Transverse colon (tissue), 4 donors: ENCODE measurements at regions not wholly inside any gene's neighbourhood (a gene's known extent, or its start where the extent isn't known, plus 50 kb on each side); places are given as distances from the start of the nearest gene placed in this dataset.

Experiments
- DNase-seq: peaks from one replicate; pipeline ENCODE4 v3.0.0-alpha.2; 2019
- H3K27ac ChIP-seq, 4 donors: fragments of 200-600 bp; sonication (generic); 2 replicates each; pipeline ENCODE4 v1.5.1; 2016 to 2018; ENCODE audit warnings: inconsistent platforms in 4 of 4
- H3K27me3 ChIP-seq: fragments of 200-600 bp; sonication (generic); 2 replicates; pipeline ENCODE4 v1.5.1; 2017; ENCODE audit warnings: inconsistent platforms
- H3K36me3 ChIP-seq, 4 donors: fragments of 200-600 bp; sonication (generic); 2 replicates each; pipeline ENCODE4 v1.5.1; 2017 to 2019; ENCODE audit warnings: inconsistent platforms in 4 of 4
- H3K4me1 ChIP-seq, 4 donors: fragments of 200-600 bp; sonication (generic); 2 replicates each; pipeline ENCODE4 v1.5.1; 2017 to 2020; ENCODE audit warnings: inconsistent platforms in 4 of 4
- H3K4me3 ChIP-seq, 4 donors: fragments of 200-600 bp; sonication (generic); 1 replicate in 1 of 4; 2 replicates in 3 of 4; pipeline versions ENCODE4 v1.5.1 to v1.6.1; 2017 to 2019; ENCODE audit warnings: inconsistent platforms in 4 of 4
- H3K9me3 ChIP-seq, 2 donors: fragments of 200-600 bp; sonication (generic); 2 replicates each; pipeline ENCODE4 v1.5.1; 2017 to 2019; ENCODE audit warnings: inconsistent platforms in 2 of 2
- EP300 ChIP-seq: sonication (generic); formaldehyde crosslinking; IDR thresholded peaks from one replicate; pipeline ENCODE4 v1.6.1; 2017; ENCODE audit warnings: antibody characterized with exemption, low read depth
- POLR2A ChIP-seq: fragments of 450-650 bp; IDR thresholded peaks from one replicate; pipeline ENCODE4 v1.6.1; 2016; ENCODE audit warnings: antibody characterized with exemption, mild to moderate bottlenecking, moderate library complexity
- POLR2AphosphoS5 ChIP-seq, 3 donors: sonication (generic); formaldehyde crosslinking; IDR thresholded peaks; one replicate each; pipeline ENCODE4 v1.6.1; 2016; ENCODE audit warnings: antibody characterized with exemption in 3 of 3
- WGBS, 2 donors: methylation state at CpG; one replicate each; pipeline ENCODE4 v1.1.5; 2018; ENCODE audit warnings: low coverage in 1 of 2; 5-methylcytosine and 5-hydroxymethylcytosine counted together
- in situ Hi-C, 4 donors: fragments of 200-750 bp; cut with MboI; loops; one replicate each; pipeline versions ENCODE4 v1.15.0 to v1.15.1; 2017; ENCODE audit warnings: low sequenced_read_pairs in 3 of 4, low pct_ligation_motif_present in 1 of 4, low pct_unique_long_range_greater_than_20kb in 1 of 4
- intact Hi-C: fragments of 100-400 bp; cut with DNase I; formaldehyde crosslinking; loops from one replicate; pipeline ENCODE4 v1.15.1; 2023; ENCODE audit warnings: low total_unique reads
- TF ChIP-seq, protein P1 (sequence below), 5 experiments: fragments of 200-600 bp in 3 of 5; fragments of 450-650 bp in 2 of 5; sonication (generic) in 3 of 5; IDR thresholded peaks; 1 replicate in 2 of 5; 2 replicates in 3 of 5; pipeline ENCODE4 v1.5.1; 2016 to 2017; ENCODE audit warnings: antibody characterized with exemption in 5 of 5, inconsistent platforms in 3 of 5, mild to moderate bottlenecking in 2 of 5, moderate library complexity in 1 of 5

DNA sequence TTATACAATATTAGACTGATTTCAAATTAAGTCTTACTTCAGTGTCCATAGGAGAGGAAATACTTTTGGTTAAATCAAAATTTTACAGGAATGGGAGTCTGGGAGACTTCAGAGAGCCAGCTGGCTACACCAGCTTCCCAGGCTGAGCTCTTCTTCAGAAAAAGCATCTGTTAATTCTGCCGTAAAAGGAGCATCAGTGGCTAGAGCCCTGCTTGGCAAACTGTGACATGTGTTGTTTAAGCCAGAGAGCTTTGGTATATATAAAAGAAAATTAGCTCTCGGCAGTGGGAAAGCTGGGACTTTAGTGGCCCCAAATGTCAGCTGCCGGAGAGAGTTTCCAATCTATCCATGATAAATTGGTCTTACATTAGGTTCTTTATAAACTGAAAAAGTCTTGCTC is 378.8 kb upstream of the TUSC1 start:
- Histone ChIP-seq H3K4me1 (no peaks in the 10 kb centered on the region), H3K9me3 (no peaks in the 10 kb centered on the region), H3K27me3 (no peaks in the 10 kb centered on the region), H3K36me3 (no peaks in the 10 kb centered on the region), H3K27ac (no peak overlapping the region), H3K4me3 (no peak overlapping the region)
- 20 to 63% methylated on average over 1 to 3 of the region's 3 CpGs for WGBS, 2 donors
- no peak for TF ChIP-seq POLR2A
- TF ChIP-seq, protein P1, sequence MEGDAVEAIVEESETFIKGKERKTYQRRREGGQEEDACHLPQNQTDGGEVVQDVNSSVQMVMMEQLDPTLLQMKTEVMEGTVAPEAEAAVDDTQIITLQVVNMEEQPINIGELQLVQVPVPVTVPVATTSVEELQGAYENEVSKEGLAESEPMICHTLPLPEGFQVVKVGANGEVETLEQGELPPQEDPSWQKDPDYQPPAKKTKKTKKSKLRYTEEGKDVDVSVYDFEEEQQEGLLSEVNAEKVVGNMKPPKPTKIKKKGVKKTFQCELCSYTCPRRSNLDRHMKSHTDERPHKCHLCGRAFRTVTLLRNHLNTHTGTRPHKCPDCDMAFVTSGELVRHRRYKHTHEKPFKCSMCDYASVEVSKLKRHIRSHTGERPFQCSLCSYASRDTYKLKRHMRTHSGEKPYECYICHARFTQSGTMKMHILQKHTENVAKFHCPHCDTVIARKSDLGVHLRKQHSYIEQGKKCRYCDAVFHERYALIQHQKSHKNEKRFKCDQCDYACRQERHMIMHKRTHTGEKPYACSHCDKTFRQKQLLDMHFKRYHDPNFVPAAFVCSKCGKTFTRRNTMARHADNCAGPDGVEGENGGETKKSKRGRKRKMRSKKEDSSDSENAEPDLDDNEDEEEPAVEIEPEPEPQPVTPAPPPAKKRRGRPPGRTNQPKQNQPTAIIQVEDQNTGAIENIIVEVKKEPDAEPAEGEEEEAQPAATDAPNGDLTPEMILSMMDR (IDR thresholded peaks at IDR 0.05), result no peak
- TF ChIP-seq EP300, result no peak
- TF ChIP-seq POLR2AphosphoS5 (IDR thresholded peaks at IDR 0.05), result no peak
- no peak for DNase-seq
- intact Hi-C loops, result no loop called here
- in situ Hi-C loops, result no loop called here

DNA sequence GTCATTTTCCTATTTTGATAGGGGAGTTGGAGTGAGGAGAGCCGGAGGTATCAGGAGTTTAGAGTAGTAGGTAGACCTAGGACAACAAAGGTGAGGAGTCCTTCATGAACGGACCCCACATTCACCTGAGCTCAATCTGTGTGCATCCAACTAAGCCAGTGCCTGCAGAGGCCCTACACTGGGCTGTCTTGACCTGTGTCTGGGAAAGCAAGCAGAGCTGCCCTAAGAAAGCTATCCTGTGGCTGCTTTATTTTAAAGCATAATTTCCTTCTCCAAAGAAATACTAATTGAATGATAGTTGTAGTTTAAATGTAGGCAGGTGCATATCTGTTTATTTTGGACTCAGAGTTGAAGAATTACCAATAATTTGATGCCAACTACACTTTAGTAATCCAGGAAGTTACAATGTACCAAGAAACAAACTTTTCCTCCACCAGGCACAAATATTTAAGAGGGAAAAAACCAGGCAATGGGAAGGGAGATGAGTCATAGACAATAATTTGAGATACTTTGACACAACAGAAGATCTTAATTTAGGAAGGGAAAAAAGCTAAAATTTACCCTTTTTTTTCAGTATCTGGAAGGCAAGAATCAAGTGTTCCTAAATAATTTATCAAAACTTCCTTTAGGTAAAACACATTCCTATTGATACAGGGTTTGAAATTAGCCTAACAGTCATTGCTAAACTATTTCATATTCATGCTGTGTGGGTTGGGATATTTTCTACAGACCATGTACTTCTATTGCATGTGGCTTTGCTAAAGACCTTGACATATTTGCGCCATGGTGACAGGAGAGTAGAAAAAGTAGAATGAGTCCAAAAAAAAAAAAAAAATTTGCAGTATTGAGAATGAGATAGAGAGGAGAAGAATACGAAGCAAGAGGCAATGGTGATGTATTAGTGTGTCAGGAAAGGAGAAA is 376.6 kb upstream of the TUSC1 start:
- no peak for DNase-seq
- in situ Hi-C loops (no loop called here), intact Hi-C loops (no loop called here)
- no peak overlapping the region for H3K4me3 ChIP-seq
- H3K36me3 ChIP-seq, result no peaks in the 10 kb centered on the region
- no peaks in the 10 kb centered on the region for H3K9me3 ChIP-seq
- no peak for TF ChIP-seq EP300
- no peak for TF ChIP-seq POLR2A
- no peak for TF ChIP-seq POLR2AphosphoS5 (IDR thresholded peaks at IDR 0.05)
- TF ChIP-seq, protein P1 (IDR thresholded peaks at IDR 0.05), result no peak
- WGBS, 2 donors, result 76 to 83% methylated on average over 2 to 4 of the region's 4 CpGs
- no peak overlapping the region for H3K27ac ChIP-seq
- H3K27me3 ChIP-seq, result no peaks in the 10 kb centered on the region
- H3K4me1 ChIP-seq, result no peaks in the 10 kb centered on the region

DNA sequence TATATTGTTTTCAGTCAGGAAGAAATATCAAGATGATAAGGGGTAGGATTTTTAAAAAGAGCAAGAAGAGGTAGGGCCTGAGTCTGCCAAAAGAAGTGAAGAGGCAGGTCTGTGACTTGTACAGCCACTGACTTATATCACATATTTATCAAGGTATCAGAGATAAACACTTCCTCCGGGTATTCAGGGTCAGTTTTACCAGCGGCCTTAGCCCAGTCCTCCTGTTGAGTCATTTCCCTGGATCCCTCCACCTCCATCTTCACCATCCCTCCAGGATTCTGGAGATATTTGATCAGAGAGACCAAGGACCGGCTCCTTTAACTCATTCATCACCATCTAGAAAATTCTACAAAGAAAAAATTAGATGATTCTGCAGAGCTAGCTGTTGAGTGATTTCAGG is 375.7 kb upstream of the TUSC1 start:
- no peaks in the 10 kb centered on the region for H3K4me1 ChIP-seq
- no peak for DNase-seq
- TF ChIP-seq, protein P1 (IDR thresholded peaks at IDR 0.05), result no peak
- no peak for TF ChIP-seq EP300
- TF ChIP-seq POLR2AphosphoS5 (IDR thresholded peaks at IDR 0.05), result no peak
- TF ChIP-seq POLR2A, result no peak
- no peaks in the 10 kb centered on the region for H3K27me3 ChIP-seq
- no peak overlapping the region for H3K27ac ChIP-seq
- no peaks in the 10 kb centered on the region for H3K9me3 ChIP-seq
- H3K4me3 ChIP-seq, result no peak overlapping the region
- intact Hi-C loops, result no loop called here
- WGBS, 2 donors, result 76 to 78% methylated on average over 3 of the region's 3 CpGs
- H3K36me3 ChIP-seq, result no peaks in the 10 kb centered on the region
- in situ Hi-C loops, result no loop called here

DNA sequence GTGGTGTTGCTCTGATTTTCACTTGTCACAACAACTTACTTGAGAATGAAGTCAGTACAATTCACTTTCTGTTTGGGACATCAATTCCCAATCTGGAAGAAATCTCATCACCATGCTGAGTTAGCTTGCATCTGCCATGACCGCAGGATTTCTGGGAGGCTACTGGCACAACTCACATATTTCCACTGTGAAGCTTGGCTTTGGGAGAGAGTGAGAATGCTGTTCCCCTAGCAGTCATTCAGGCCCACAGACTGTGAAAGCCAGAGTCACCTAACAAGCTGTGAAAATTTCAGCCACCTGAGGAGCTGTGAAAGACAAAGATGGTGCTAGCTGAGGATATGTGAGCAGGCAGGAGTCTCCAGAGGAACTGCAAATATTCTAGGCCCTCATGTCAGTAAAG is 365.2 kb upstream of the TUSC1 start:
- TF ChIP-seq, protein P1 (IDR thresholded peaks at IDR 0.05), result no peak
- TF ChIP-seq POLR2AphosphoS5 (IDR thresholded peaks at IDR 0.05), result no peak
- TF ChIP-seq EP300, result no peak
- TF ChIP-seq POLR2A, result no peak
- no peak overlapping the region for H3K4me3 ChIP-seq
- peaks cover 8 to 11% of the 10 kb centered on the region in 2 donors for H3K9me3 ChIP-seq
- 100% methylated on average over 1 of the region's 1 CpG; no CpG with 5 or more reads in 1 of the 2 donors for WGBS, 2 donors
- intact Hi-C loops (no loop called here), in situ Hi-C loops (no loop called here)
- no peaks in the 10 kb centered on the region for H3K36me3 ChIP-seq
- H3K27ac ChIP-seq, result no peak overlapping the region
- no peaks in the 10 kb centered on the region for H3K27me3 ChIP-seq
- DNase-seq, result no peak
- no peaks in the 10 kb centered on the region for H3K4me1 ChIP-seq
